HEK293 (cell line): ENCODE measurements at regions not wholly inside any gene's neighbourhood (a gene's known extent, or its start where the extent isn't known, plus 50 kb on each side); places are given as distances from the start of the nearest gene placed in this dataset.

Experiments used
- CTCF ChIA-PET: fragments of 350-600 bp; formaldehyde crosslinking; extraction: SDS; loops from one replicate; lab custom pipeline; 2021; ENCODE audit warnings: antibody characterized with exemption; lab: Yijun Ruan, JAX
- POLR2A ChIA-PET: fragments of 300-600 bp; formaldehyde crosslinking; extraction: SDS; loops from one replicate; lab custom pipeline; 2020; ENCODE audit warnings: antibody characterized with exemption, inconsistent platforms; lab: Yijun Ruan, JAX
- H3K27ac ChIP-seq: fragments of 200-500 bp; sonication (Bioruptor generic); 2 replicates; pipeline ENCODE4 v1.5.1; 2014; ENCODE audit warnings: low read depth, low read length, control low read depth, inconsistent platforms; ENCODE audit errors: extremely low read depth
- H3K36me3 ChIP-seq, 2 experiments: fragments of 200-500 bp in 1 of 2; sonication (Bioruptor generic) in 1 of 2; 1 replicate in 1 of 2; 2 replicates in 1 of 2; pipeline ENCODE4 v1.5.1; 2014 to 2017; ENCODE audit warnings: inconsistent platforms in 2 of 2, low read length in 2 of 2; ENCODE audit not compliant: control insufficient read depth in 2 of 2, insufficient read depth in 1 of 2
- H3K4me1 ChIP-seq: fragments of 200-500 bp; sonication (Bioruptor generic); 2 replicates; pipeline ENCODE4 v1.5.1; 2014; ENCODE audit warnings: mild to moderate bottlenecking, low read length, inconsistent platforms; ENCODE audit not compliant: control insufficient read depth, insufficient read depth
- H3K4me3 ChIP-seq: 2 replicates; pipeline ENCODE4 v1.5.1; 2011; ENCODE audit warnings: low read depth, mild to moderate bottlenecking, control low read depth, low read length, moderate library complexity
- H3K9me3 ChIP-seq: fragments of 200-500 bp; sonication (Bioruptor generic); 2 replicates; pipeline ENCODE4 v1.5.1; 2014; ENCODE audit warnings: low read depth, low read length, inconsistent platforms; ENCODE audit not compliant: control insufficient read depth, insufficient read depth
- HIC1 ChIP-seq: fragments of 450-650 bp; formaldehyde crosslinking; IDR thresholded peaks from 2 replicates; pipeline ENCODE4 v1.5.1; 2016; ENCODE audit warnings: missing biosample characterization, missing genetic modification characterization
- KLF10 ChIP-seq: fragments of 450-650 bp; IDR thresholded peaks from 2 replicates; pipeline ENCODE4 v1.5.1; 2018; ENCODE audit warnings: missing biosample characterization, mild to moderate bottlenecking, missing genetic modification characterization
- KLF7 ChIP-seq: fragments of 450-650 bp; formaldehyde crosslinking; IDR thresholded peaks from 2 replicates; pipeline ENCODE4 v1.5.1; 2016; ENCODE audit warnings: missing biosample characterization, missing genetic modification characterization, borderline replicate concordance
- PRDM1 ChIP-seq: fragments of 450-650 bp; formaldehyde crosslinking; IDR thresholded peaks from 2 replicates; pipeline ENCODE4; 2016; ENCODE audit warnings: missing biosample characterization, missing genetic modification characterization
- ZBTB11 ChIP-seq: fragments of 450-650 bp; formaldehyde crosslinking; conservative IDR thresholded peaks from 2 replicates; pipeline ENCODE4 v1.5.1; 2016; ENCODE audit warnings: low read depth, missing biosample characterization, missing genetic modification characterization
- ZBTB48 ChIP-seq: fragments of 450-650 bp; formaldehyde crosslinking; IDR thresholded peaks from 2 replicates; pipeline ENCODE4 v1.5.1; 2016; ENCODE audit warnings: missing biosample characterization, missing genetic modification characterization
- ZFHX2 ChIP-seq: fragments of 450-650 bp; formaldehyde crosslinking; conservative IDR thresholded peaks from 2 replicates; pipeline ENCODE4 v1.5.1; 2016; ENCODE audit warnings: missing biosample characterization, missing genetic modification characterization
- ZNF140 ChIP-seq: fragments of 450-650 bp; formaldehyde crosslinking; IDR thresholded peaks from 2 replicates; pipeline ENCODE4 v1.5.1; 2016; ENCODE audit warnings: missing biosample characterization, missing genetic modification characterization
- ZNF19 ChIP-seq: fragments of 450-650 bp; formaldehyde crosslinking; IDR thresholded peaks from 2 replicates; pipeline ENCODE4; 2016; ENCODE audit warnings: missing biosample characterization, missing genetic modification characterization, low read depth
- ZNF274 ChIP-seq, 2 experiments: fragments of 200-500 bp in 1 of 2; fragments of 450-650 bp in 1 of 2; sonication (Bioruptor generic) in 1 of 2; formaldehyde crosslinking in 1 of 2; IDR thresholded peaks; 2 replicates each; pipeline versions ENCODE4 v1.5.1 to v1.6.1; 2014 to 2016; ENCODE audit warnings: borderline replicate concordance in 1 of 2, inconsistent platforms in 1 of 2, low read length in 1 of 2, missing biosample characterization in 1 of 2, missing genetic modification characterization in 1 of 2
- ZNF311 ChIP-seq: fragments of 450-650 bp; formaldehyde crosslinking; IDR thresholded peaks from 2 replicates; pipeline ENCODE4 v1.5.1; 2017; ENCODE audit warnings: missing biosample characterization, missing genetic modification characterization, borderline replicate concordance
- ZNF350 ChIP-seq: fragments of 450-650 bp; formaldehyde crosslinking; IDR thresholded peaks from 2 replicates; pipeline ENCODE4 v1.5.0; 2017; ENCODE audit warnings: missing biosample characterization, mild to moderate bottlenecking, missing genetic modification characterization
- ZNF354C ChIP-seq: fragments of 450-650 bp; formaldehyde crosslinking; IDR thresholded peaks from 2 replicates; pipeline ENCODE4 v1.5.1; 2016; ENCODE audit warnings: missing biosample characterization, missing genetic modification characterization, low read depth, borderline replicate concordance
- ZNF48 ChIP-seq: fragments of 450-650 bp; formaldehyde crosslinking; IDR thresholded peaks from 2 replicates; pipeline ENCODE4 v1.5.1; 2016; ENCODE audit warnings: missing biosample characterization, missing genetic modification characterization
- ZNF629 ChIP-seq: fragments of 450-650 bp; formaldehyde crosslinking; IDR thresholded peaks from 2 replicates; pipeline ENCODE4 v1.5.1; 2017; ENCODE audit warnings: missing biosample characterization, missing genetic modification characterization
- TF ChIP-seq, protein P1 (sequence below): fragments of 450-650 bp; formaldehyde crosslinking; IDR thresholded peaks from 2 replicates; pipeline ENCODE4 v1.5.1; 2017; ENCODE audit warnings: missing biosample characterization, missing genetic modification characterization
- TF ChIP-seq, protein P2 (sequence below): fragments of 450-650 bp; formaldehyde crosslinking; IDR thresholded peaks from 2 replicates; pipeline ENCODE4 v1.5.1; 2017; ENCODE audit warnings: missing biosample characterization, missing genetic modification characterization

DNA sequence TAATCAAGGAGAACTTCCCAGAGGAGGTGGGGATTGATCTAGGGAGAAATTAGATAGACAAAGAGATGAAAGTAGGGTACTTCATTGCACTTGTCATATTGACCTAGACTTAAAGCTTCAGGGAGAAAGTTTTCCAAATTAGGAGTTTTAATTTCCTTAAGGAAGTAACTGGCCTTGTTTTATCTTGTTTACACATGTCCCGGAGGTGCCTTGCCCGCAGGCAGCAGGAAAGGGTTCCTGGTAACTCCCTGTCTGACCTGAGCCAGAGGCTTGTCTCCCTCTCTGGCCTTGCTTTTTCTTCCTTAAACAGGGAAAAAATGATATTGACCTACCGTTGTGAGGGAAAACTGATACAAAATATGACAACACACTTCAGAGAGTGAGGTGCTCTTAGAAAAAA, 181.6 kb downstream of the EVX1 start:
- CTCF ChIA-PET, result interaction anchor here (1.1 kb wide), 1 partner anchor 11 kb away, joined by 3 read pairs; no protein-coding TSS in a partner anchor

More for the DNA sequence above, 181.6 kb downstream of the EVX1 start:
- H3K36me3 ChIP-seq, result no peaks in the 10 kb centered on the region
- H3K4me3 ChIP-seq, result no peak overlapping the region
- no peak overlapping the region for H3K27ac ChIP-seq
- POLR2A ChIA-PET, result no interaction called here
- H3K4me1 ChIP-seq, result peaks cover 11% of the 10 kb centered on the region
- no peaks in the 10 kb centered on the region for H3K9me3 ChIP-seq
- TF ChIP-seq ZNF629 (tag by site-specific recombination), result no peak
- TF ChIP-seq KLF10 (tag by site-specific recombination), result no peak
- TF ChIP-seq ZBTB48 (tag by site-specific recombination), result no peak
- TF ChIP-seq ZNF140 (tag by site-specific recombination), result no peak
- TF ChIP-seq, protein P1, sequence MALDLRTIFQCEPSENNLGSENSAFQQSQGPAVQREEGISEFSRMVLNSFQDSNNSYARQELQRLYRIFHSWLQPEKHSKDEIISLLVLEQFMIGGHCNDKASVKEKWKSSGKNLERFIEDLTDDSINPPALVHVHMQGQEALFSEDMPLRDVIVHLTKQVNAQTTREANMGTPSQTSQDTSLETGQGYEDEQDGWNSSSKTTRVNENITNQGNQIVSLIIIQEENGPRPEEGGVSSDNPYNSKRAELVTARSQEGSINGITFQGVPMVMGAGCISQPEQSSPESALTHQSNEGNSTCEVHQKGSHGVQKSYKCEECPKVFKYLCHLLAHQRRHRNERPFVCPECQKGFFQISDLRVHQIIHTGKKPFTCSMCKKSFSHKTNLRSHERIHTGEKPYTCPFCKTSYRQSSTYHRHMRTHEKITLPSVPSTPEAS, result no peak
- TF ChIP-seq ZNF311 (tag by site-specific recombination), result no peak
- no peak for TF ChIP-seq ZFHX2 (tag by site-specific recombination)
- TF ChIP-seq, protein P2, sequence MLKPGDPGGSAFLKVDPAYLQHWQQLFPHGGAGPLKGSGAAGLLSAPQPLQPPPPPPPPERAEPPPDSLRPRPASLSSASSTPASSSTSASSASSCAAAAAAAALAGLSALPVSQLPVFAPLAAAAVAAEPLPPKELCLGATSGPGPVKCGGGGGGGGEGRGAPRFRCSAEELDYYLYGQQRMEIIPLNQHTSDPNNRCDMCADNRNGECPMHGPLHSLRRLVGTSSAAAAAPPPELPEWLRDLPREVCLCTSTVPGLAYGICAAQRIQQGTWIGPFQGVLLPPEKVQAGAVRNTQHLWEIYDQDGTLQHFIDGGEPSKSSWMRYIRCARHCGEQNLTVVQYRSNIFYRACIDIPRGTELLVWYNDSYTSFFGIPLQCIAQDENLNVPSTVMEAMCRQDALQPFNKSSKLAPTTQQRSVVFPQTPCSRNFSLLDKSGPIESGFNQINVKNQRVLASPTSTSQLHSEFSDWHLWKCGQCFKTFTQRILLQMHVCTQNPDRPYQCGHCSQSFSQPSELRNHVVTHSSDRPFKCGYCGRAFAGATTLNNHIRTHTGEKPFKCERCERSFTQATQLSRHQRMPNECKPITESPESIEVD, result no peak
- no peak for TF ChIP-seq ZNF19 (tag by site-specific recombination)
- no peak for TF ChIP-seq ZNF274 (IDR thresholded peaks at IDR 0.05; ENCODE audit: low read length)
- no peak for TF ChIP-seq ZNF274 (tag by site-specific recombination; IDR thresholded peaks at IDR 0.05; ENCODE audit: borderline replicate concordance)
- no peak for TF ChIP-seq ZNF354C
- no peak for TF ChIP-seq PRDM1 (tag by site-specific recombination)
- no peak for TF ChIP-seq HIC1 (tag by site-specific recombination)
- no peak for TF ChIP-seq ZNF48 (tag by site-specific recombination)
- no peak for TF ChIP-seq KLF7 (tag by site-specific recombination)
- TF ChIP-seq ZNF350 (tag by site-specific recombination), result no peak
- no peak for TF ChIP-seq ZBTB11 (tag by site-specific recombination)
